ENCODE measurements at regions not wholly inside any gene's neighbourhood (a gene's known extent, or its start where the extent isn't known, plus 50 kb on each side); places are given as distances from the start of the nearest gene placed in this dataset.

DNA sequence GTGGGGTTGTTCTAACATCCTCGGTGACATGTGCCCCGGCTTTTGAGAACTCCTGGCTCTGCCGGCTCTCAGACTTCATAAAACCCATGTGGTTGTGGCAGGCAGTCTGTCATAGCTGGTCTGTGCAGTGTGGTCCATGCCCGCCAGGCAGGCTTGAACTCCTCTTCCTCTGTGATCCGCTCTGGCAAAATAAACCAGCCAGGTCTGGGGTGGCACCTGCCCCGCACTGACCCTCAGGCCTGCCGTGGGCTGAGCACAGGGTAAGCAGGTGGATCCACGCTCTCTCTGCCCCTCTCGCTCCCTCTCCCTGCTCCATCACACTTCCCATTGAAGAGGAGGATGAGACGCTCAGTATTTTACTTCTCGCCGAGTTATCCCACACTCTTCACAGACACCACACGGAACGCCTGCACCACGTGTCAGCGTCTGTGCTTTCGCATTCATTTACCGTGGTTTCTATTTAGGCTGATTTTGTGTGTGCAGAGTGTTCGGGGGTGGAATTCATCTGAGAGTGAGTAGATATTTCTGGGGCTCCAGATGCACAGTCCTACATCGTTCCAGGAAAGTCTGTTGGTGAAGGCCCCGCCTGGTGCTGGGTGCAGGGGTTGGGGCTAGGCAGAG lies 56.4 kb downstream of the RTP5 start:
- no peaks in the 10 kb centered on the region for H3K27me3 ChIP-seq (ENCODE audit: insufficient read depth, low read length)
- intact Hi-C loops (cut with micrococcal nuclease) = no loop called here
- no peak overlapping the region for H3K4me2 ChIP-seq (ENCODE audit: low read length)
- no TSS peak for BruUV-seq (replicated peaks)
- DNase-seq (ENCODE audit: low read depth, low spot score) (no peak), ATAC-seq (no peak)
- no peak overlapping the region for H2AFZ ChIP-seq (ENCODE audit: low read depth, low read length, poor library complexity, severe bottlenecking)
- no peaks in the 10 kb centered on the region for H3K79me2 ChIP-seq (ENCODE audit: insufficient read depth, low read length)
- H3K4me3 ChIP-seq (replicated peaks in 1 of 2; ENCODE audit: low read depth in 1 of 2, low read length in 2 of 2) = no peak overlapping the region
- POLR2A ChIA-PET = no interaction called here
- H3K36me3 ChIP-seq (ENCODE audit: control insufficient read depth in 1 of 2, insufficient read depth in 2 of 2, low read length in 2 of 2) = no peaks in the 10 kb centered on the region
- H3K9me3 ChIP-seq (ENCODE audit: control insufficient read depth in 1 of 2, insufficient read depth in 1 of 2, low read depth in 1 of 2, low read length in 2 of 2) = no peaks in the 10 kb centered on the region
- H3K27ac ChIP-seq (ENCODE audit: low read depth, low read length) = no peak overlapping the region
- CTCF ChIA-PET = no interaction called here
- H3K9ac ChIP-seq (ENCODE audit: low read length) = no peak overlapping the region
- H4K20me1 ChIP-seq (ENCODE audit: insufficient read depth) = no peaks in the 10 kb centered on the region
- no peaks in the 10 kb centered on the region for H3K4me1 ChIP-seq (ENCODE audit: control insufficient read depth in 1 of 2, insufficient read depth in 2 of 2, low read length in 2 of 2)
- TF ChIP-seq JUND (IDR thresholded peaks at IDR 0.05) (no peak), EGR1 (IDR thresholded peaks at IDR 0.05; ENCODE audit: low read depth) (no peak), ZFX (IDR thresholded peaks at IDR 0.05) (no peak)
- RAD21 ChIA-PET (ENCODE audit: low non-redundant PET in 1 of 2, low total read pairs in 2 of 2, uncharacterized antibody in 2 of 2, unreplicated experiment in 2 of 2) = no interaction called here
- no peaks in the 10 kb centered on the region for H3K9me2 ChIP-seq (ENCODE audit: insufficient read depth)

DNA sequence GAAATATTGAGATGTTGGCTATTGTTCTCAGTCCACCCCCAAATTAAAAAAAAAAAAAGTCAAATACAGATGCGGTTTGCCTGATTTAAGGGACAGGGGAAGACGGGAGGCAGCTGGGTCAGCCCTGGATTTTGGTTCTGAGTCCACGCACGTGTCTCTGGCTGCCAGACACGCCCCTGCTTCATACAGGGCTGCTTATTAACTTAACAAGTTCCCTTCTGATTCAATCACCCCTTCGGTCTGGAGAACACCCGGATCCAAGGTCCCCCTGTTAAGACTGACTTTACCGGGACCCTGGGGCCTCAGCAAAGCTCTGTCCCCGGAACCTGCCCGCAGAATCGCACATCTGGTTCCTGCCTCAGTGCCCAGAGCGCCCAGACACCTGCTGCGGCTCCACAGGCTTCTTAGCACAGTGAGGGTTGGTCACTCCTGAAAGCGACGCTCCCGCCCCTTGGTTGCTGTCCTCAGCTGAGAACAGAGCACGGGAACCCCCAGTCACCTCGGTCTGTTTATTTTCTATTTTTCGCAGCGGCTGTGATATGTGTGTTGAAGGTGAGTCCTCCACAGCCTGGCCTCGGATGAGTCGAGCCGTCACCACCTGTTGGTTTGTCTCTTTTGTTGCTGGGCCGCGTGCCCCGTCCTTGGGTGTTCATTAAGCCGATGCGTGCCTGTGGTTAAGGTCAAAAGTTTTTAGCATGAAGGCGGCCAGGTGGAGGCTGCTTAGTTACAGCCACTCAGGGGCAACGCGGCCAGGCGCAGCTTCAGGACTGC lies 57.2 kb downstream of the RTP5 start:
- Histone ChIP-seq H3K9me3 (ENCODE audit: control insufficient read depth in 1 of 2, insufficient read depth in 1 of 2, low read depth in 1 of 2, low read length in 2 of 2) (no peaks in the 10 kb centered on the region), H3K36me3 (ENCODE audit: control insufficient read depth in 1 of 2, insufficient read depth in 2 of 2, low read length in 2 of 2) (no peaks in the 10 kb centered on the region), H3K4me2 (ENCODE audit: low read length) (no peak overlapping the region), H3K27me3 (ENCODE audit: insufficient read depth, low read length) (no peaks in the 10 kb centered on the region), H4K20me1 (ENCODE audit: insufficient read depth) (no peaks in the 10 kb centered on the region), H2AFZ (ENCODE audit: low read depth, low read length, poor library complexity, severe bottlenecking) (no peak overlapping the region), H3K4me1 (ENCODE audit: control insufficient read depth in 1 of 2, insufficient read depth in 2 of 2, low read length in 2 of 2) (no peaks in the 10 kb centered on the region), H3K79me2 (ENCODE audit: insufficient read depth, low read length) (no peaks in the 10 kb centered on the region), H3K4me3 (replicated peaks in 1 of 2; ENCODE audit: low read depth in 1 of 2, low read length in 2 of 2) (no peak overlapping the region), H3K9ac (ENCODE audit: low read length) (no peak overlapping the region), H3K9me2 (ENCODE audit: insufficient read depth) (no peaks in the 10 kb centered on the region), H3K27ac (ENCODE audit: low read depth, low read length) (no peak overlapping the region)
- POLR2A ChIA-PET = no interaction called here
- BruUV-seq (replicated peaks) = no TSS peak
- ATAC-seq (no peak), DNase-seq (ENCODE audit: low read depth, low spot score) (no peak)
- CTCF ChIA-PET = no interaction called here
- TF ChIP-seq, protein P1, sequence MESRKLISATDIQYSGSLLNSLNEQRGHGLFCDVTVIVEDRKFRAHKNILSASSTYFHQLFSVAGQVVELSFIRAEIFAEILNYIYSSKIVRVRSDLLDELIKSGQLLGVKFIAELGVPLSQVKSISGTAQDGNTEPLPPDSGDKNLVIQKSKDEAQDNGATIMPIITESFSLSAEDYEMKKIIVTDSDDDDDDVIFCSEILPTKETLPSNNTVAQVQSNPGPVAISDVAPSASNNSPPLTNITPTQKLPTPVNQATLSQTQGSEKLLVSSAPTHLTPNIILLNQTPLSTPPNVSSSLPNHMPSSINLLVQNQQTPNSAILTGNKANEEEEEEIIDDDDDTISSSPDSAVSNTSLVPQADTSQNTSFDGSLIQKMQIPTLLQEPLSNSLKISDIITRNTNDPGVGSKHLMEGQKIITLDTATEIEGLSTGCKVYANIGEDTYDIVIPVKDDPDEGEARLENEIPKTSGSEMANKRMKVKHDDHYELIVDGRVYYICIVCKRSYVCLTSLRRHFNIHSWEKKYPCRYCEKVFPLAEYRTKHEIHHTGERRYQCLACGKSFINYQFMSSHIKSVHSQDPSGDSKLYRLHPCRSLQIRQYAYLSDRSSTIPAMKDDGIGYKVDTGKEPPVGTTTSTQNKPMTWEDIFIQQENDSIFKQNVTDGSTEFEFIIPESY (IDR thresholded peaks at IDR 0.05; ENCODE audit: extremely low read depth, insufficient replicate concordance, low read length) = no peak
- TF ChIP-seq YY1 (IDR thresholded peaks at IDR 0.05; ENCODE audit: extremely low read depth, insufficient replicate concordance, low read depth, low read length) (no peak), ZFX (IDR thresholded peaks at IDR 0.05) (no peak), SRF (IDR thresholded peaks at IDR 0.05; ENCODE audit: low read depth) (no peak), JUND (IDR thresholded peaks at IDR 0.05) (no peak), EGR1 (IDR thresholded peaks at IDR 0.05; ENCODE audit: low read depth) (no peak), TCF7L2 (IDR thresholded peaks at IDR 0.05; ENCODE audit: borderline replicate concordance, extremely low read depth, insufficient read depth, insufficient read length) (no peak), CBX3 (IDR thresholded peaks at IDR 0.05; ENCODE audit: low read depth) (no peak), POLR2AphosphoS5 (IDR thresholded peaks at IDR 0.05; ENCODE audit: low read depth, low read length) (no peak), FOSL1 (IDR thresholded peaks at IDR 0.05; ENCODE audit: low read depth) (no peak), ZNF274 (IDR thresholded peaks at IDR 0.05; ENCODE audit: low read depth, low read length) (no peak), POLR2A (IDR thresholded peaks at IDR 0.05; ENCODE audit: borderline replicate concordance, extremely low read depth, insufficient read depth, insufficient read length) (no peak)
- TF ChIP-seq, protein P2, sequence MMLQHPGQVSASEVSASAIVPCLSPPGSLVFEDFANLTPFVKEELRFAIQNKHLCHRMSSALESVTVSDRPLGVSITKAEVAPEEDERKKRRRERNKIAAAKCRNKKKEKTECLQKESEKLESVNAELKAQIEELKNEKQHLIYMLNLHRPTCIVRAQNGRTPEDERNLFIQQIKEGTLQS (IDR thresholded peaks at IDR 0.05) = no peak
- TF ChIP-seq, protein P3, sequence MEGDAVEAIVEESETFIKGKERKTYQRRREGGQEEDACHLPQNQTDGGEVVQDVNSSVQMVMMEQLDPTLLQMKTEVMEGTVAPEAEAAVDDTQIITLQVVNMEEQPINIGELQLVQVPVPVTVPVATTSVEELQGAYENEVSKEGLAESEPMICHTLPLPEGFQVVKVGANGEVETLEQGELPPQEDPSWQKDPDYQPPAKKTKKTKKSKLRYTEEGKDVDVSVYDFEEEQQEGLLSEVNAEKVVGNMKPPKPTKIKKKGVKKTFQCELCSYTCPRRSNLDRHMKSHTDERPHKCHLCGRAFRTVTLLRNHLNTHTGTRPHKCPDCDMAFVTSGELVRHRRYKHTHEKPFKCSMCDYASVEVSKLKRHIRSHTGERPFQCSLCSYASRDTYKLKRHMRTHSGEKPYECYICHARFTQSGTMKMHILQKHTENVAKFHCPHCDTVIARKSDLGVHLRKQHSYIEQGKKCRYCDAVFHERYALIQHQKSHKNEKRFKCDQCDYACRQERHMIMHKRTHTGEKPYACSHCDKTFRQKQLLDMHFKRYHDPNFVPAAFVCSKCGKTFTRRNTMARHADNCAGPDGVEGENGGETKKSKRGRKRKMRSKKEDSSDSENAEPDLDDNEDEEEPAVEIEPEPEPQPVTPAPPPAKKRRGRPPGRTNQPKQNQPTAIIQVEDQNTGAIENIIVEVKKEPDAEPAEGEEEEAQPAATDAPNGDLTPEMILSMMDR (IDR thresholded peaks at IDR 0.05 in 2 of 3, conservative IDR thresholded peaks at IDR 0.05 in 1 of 3; ENCODE audit: borderline replicate concordance in 1 of 3, insufficient read depth in 1 of 3, low read depth in 2 of 3, low read length in 2 of 3) = no peak
- RAD21 ChIA-PET (ENCODE audit: low non-redundant PET in 1 of 2, low total read pairs in 2 of 2, uncharacterized antibody in 2 of 2, unreplicated experiment in 2 of 2) = no interaction called here
- intact Hi-C loops (cut with micrococcal nuclease) = no loop called here
